ENCODE measurements at regions not wholly inside any gene's neighbourhood (a gene's known extent, or its start where the extent isn't known, plus 50 kb on each side); places are given as distances from the start of the nearest gene placed in this dataset.
A peak's percentile ranks its signal among the peaks of the same experiment; 100 is the strongest.
"Not testable (repeated sequence)": the region's sequence is repeated elsewhere in the genome, so short reads cannot be mapped to it uniquely, and the experiment has no call there.

- DNase-seq (ENCODE audit: low read depth) = peak; percentile 51
- no peak overlapping the region for H3K4me3 ChIP-seq (ENCODE audit: control insufficient read depth, low read depth, low read length)
- peak; percentile 59 for TF ChIP-seq CTCF (IDR thresholded peaks at IDR 0.05; ENCODE audit: control insufficient read depth, insufficient read depth, low read depth, low read length, missing control alignments)
Measured at GRCh38 chr4:128427832-128428366, 140.3 kb upstream of the PGRMC2 start.

GRCh38 chr4:128424527-128425497 lies 137.2 kb upstream of the PGRMC2 start:
- H3K4me3 ChIP-seq (ENCODE audit: control insufficient read depth, low read depth, low read length) = no peak overlapping the region
- DNase-seq (ENCODE audit: low read depth) = peak; percentile 21
- TF ChIP-seq CTCF (IDR thresholded peaks at IDR 0.05; ENCODE audit: control insufficient read depth, insufficient read depth, low read depth, low read length, missing control alignments) = no peak

- DNase-seq (ENCODE audit: low read depth) = not testable (repeated sequence)
Measured at GRCh38 chr4:128422296-128422695, 134.7 kb upstream of the PGRMC2 start.

GRCh38 chr4:128416921-128417320 lies 129.3 kb upstream of the PGRMC2 start:
- no peak overlapping the region for H3K4me3 ChIP-seq (ENCODE audit: control insufficient read depth, low read depth, low read length)
- DNase-seq (ENCODE audit: low read depth) = no peak
- no peak for TF ChIP-seq CTCF (IDR thresholded peaks at IDR 0.05; ENCODE audit: control insufficient read depth, insufficient read depth, low read depth, low read length, missing control alignments)

More at GRCh38 chr4:128422296-128422695, 134.7 kb upstream of the PGRMC2 start:
- not testable (repeated sequence) for H3K4me3 ChIP-seq (ENCODE audit: control insufficient read depth, low read depth, low read length)

GRCh38 chr4:128410037-128410436 lies 122.4 kb upstream of the PGRMC2 start:
- TF ChIP-seq CTCF (IDR thresholded peaks at IDR 0.05; ENCODE audit: control insufficient read depth, insufficient read depth, low read depth, low read length, missing control alignments) = no peak
- no peak for DNase-seq (ENCODE audit: low read depth)
- no peak overlapping the region for H3K4me3 ChIP-seq (ENCODE audit: control insufficient read depth, low read depth, low read length)

GRCh38 chr4:128403586-128403985 lies 116.0 kb upstream of the PGRMC2 start:
- TF ChIP-seq CTCF (IDR thresholded peaks at IDR 0.05; ENCODE audit: control insufficient read depth, insufficient read depth, low read depth, low read length, missing control alignments) = no peak
- no peak for DNase-seq (ENCODE audit: low read depth)

GRCh38 chr4:128394778-128395177 lies 107.2 kb upstream of the PGRMC2 start:
- no peak overlapping the region for H3K4me3 ChIP-seq (ENCODE audit: control insufficient read depth, low read depth, low read length)
- no peak for DNase-seq (ENCODE audit: low read depth)
- TF ChIP-seq CTCF (IDR thresholded peaks at IDR 0.05; ENCODE audit: control insufficient read depth, insufficient read depth, low read depth, low read length, missing control alignments) = no peak

More at GRCh38 chr4:128403586-128403985, 116.0 kb upstream of the PGRMC2 start:
- no peak overlapping the region for H3K4me3 ChIP-seq (ENCODE audit: control insufficient read depth, low read depth, low read length)

All from AG09309 (cell line).